HEK293T (cell line): ENCODE measurements at regions not wholly inside any gene's neighbourhood (a gene's known extent, or its start where the extent isn't known, plus 50 kb on each side); places are given as distances from the start of the nearest gene placed in this dataset.

Experiments
- ARNT ChIP-seq: fragments of 450-650 bp; IDR thresholded peaks from 2 replicates; pipeline ENCODE4 v1.6.1; 2017; ENCODE audit warnings: mild to moderate bottlenecking
- BHLHE40 ChIP-seq: fragments of 450-650 bp; IDR thresholded peaks from 2 replicates; pipeline ENCODE4 v1.6.1; 2016; ENCODE audit warnings: mild to moderate bottlenecking, moderate library complexity, borderline replicate concordance
- FOXA1 ChIP-seq: fragments of 450-650 bp; IDR thresholded peaks from 2 replicates; pipeline ENCODE4 v1.6.1; 2016; ENCODE audit warnings: mild to moderate bottlenecking
- FOXK2 ChIP-seq: fragments of 450-650 bp; IDR thresholded peaks from 2 replicates; pipeline ENCODE4 v1.6.1; 2016; ENCODE audit warnings: mild to moderate bottlenecking
- HDGF ChIP-seq: fragments of 450-650 bp; IDR thresholded peaks from 2 replicates; pipeline ENCODE4 v1.6.1; 2017; ENCODE audit warnings: antibody characterized with exemption, borderline replicate concordance
- L3MBTL2 ChIP-seq: fragments of 450-650 bp; conservative IDR thresholded peaks from 2 replicates; pipeline ENCODE4 v1.6.1; 2016; ENCODE audit warnings: mild to moderate bottlenecking
- LEF1 ChIP-seq: fragments of 450-650 bp; IDR thresholded peaks from 2 replicates; pipeline ENCODE4 v1.6.1; 2017; ENCODE audit warnings: mild to moderate bottlenecking, borderline replicate concordance
- SP1 ChIP-seq: fragments of 450-650 bp; IDR thresholded peaks from 2 replicates; pipeline ENCODE4 v1.6.1; 2017
- TARDBP ChIP-seq: fragments of 450-650 bp; IDR thresholded peaks from 2 replicates; pipeline ENCODE4 v1.6.1; 2016
- ZNF384 ChIP-seq: fragments of 450-650 bp; IDR thresholded peaks from 2 replicates; pipeline ENCODE4 v1.6.1; 2016

- TF ChIP-seq ARNT = no peak
- TF ChIP-seq SP1 = no peak
- no peak for TF ChIP-seq HDGF
- TF ChIP-seq FOXA1 = no peak
- TF ChIP-seq ZNF384 = no peak
- TF ChIP-seq L3MBTL2 = no peak
- no peak for TF ChIP-seq TARDBP
- no peak for TF ChIP-seq BHLHE40
- no peak for TF ChIP-seq FOXK2
- TF ChIP-seq LEF1 = no peak
Observed at GRCh38 chr5:42338136-42338535, 85.1 kb upstream of the GHR start.
